ENCODE measurements at regions not wholly inside any gene's neighbourhood (a gene's known extent, or its start where the extent isn't known, plus 50 kb on each side); places are given as distances from the start of the nearest gene placed in this dataset.

DNA sequence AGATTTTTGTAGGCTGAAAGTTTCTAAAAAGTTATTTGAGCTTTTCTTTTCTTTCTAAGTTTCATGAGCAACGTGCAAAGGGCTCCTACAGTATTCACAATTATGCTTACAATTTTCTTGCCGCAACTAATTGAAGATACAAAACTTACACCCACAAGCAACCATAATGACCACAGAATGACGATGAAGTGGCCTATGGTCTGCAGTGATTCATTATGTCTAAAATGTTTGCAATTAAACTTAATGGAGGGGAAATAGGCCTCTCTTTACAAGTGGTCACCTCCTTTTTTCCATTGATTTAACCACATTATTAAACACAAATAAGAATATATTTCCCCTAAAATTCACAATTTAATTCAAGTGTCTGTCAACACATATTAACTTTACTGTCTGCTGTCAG, 732.6 kb upstream of the FLRT2 start:
- H3K27ac ChIP-seq = no peak overlapping the region
- H3K4me3 ChIP-seq = no peak overlapping the region

DNA sequence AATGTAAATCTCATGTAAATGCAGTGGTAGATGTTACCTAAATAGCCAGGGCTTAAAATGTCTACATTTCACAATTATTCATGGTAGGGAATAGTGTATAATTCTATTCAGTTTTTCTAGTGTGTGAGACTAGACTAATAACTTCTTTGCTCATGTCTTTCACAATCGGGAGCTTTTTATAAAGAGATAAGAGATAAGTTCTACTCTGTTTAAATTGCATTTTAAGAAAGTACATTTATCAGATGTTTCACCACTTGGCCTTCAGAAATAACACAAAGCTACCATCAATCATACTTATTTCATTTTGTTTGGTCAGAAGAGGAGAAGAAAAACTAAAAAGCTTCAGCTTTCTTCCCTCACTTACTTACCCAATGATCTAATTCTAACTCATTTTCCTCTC, 725.5 kb upstream of the FLRT2 start:
- Histone ChIP-seq H3K27ac (no peak overlapping the region), H3K4me3 (no peak overlapping the region)

DNA sequence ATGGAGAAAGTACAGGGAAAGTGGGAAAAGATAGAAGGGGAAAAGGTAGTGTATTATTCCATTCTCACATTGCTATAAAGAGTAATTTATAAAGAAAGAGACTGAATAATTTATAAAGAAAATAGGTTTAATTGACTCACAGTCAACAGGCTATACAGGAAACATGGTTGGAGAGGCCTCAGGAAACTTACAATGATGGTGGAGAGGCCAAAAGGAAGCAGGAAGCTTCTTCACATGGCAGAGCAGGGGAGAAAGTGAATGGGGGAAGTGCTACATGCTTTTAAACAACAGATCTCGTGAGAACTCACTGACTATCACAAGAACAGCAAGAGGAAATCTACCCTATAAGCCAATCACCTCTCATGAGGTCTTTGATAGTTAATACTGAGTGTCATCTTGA, 725.0 kb upstream of the FLRT2 start:
- Histone ChIP-seq H3K27ac (no peak overlapping the region), H3K4me3 (no peak overlapping the region)

DNA sequence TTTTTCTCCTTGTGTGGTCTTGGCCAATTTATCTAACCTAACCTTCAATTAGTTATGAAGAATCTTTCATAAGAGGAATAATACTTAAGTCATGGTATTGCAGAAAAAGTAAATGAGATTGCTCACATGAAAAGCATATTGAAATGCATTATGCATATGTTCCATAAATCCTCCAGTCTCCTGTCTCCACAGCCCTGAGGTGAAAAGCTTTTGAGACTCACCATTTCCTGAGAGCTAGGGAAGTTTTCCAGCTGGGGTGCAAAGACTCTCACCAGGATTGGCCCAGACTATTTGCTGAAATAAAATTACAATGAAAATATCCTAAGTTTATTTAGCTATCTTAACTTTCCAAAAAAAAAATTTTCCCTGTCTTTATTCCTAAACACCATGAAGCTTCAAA, 723.8 kb upstream of the FLRT2 start:
- H3K27ac ChIP-seq = no peak overlapping the region
- no peak overlapping the region for H3K4me3 ChIP-seq

DNA sequence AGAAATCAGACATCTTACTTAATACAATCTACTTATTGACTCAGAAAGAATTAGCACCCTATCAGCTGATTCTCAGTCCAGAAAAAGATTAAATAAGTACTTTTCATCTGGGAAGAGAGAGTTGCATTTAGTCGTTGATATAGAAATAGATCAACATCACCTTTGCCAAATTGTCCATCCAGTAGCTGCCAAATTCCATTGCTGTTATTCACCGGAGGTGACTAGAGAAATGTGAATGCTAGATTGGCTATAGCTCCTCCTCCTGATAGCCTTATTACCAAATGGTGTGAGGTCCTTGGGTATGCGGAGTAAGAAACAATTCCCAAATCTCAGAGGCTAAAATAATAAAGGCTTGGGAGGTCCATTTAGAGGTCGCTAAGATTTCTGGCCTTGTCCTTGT, 723.3 kb upstream of the FLRT2 start:
- Histone ChIP-seq H3K4me3 (no peak overlapping the region), H3K27ac (no peak overlapping the region)

DNA sequence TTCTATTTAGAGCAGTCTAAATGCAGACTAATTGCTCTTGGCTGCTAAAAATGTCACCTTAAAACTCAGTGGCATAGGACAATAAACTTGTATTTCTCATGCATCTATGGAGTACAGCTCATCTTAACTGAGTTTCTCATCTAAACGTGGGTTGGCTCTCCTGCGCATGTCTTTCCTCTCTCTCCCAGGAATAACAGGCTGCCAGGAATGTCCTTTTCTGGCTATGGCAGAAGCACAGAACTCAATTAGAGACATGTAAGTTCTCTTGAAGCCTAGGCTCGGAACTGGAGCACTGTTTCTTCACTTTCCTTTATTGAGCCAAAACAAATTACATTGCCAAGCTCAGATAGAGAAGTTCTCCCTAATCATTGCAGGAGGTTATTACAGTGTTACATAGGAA, 722.3 kb upstream of the FLRT2 start:
- no peak overlapping the region for H3K4me3 ChIP-seq
- H3K27ac ChIP-seq = no peak overlapping the region

DNA sequence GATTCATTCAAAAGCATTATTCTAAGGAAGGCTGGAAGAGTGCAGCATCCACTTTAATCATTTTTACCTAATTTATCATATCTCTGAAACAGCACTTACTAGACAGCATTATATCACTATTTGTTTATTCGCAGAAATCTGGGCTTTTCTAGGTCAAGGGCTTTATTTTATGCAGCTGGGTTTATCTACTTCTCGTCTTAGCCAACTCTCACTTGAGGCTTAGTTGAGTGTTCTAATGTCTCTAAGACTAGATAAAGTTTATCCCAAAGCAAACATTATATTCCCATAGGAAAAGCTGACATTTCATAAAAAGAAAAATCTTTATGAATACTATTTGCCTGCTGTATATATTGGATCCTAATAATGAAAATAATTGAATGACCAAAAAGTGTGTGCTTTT, 720.8 kb upstream of the FLRT2 start:
- H3K4me3 ChIP-seq = no peak overlapping the region
- H3K27ac ChIP-seq = no peak overlapping the region

DNA sequence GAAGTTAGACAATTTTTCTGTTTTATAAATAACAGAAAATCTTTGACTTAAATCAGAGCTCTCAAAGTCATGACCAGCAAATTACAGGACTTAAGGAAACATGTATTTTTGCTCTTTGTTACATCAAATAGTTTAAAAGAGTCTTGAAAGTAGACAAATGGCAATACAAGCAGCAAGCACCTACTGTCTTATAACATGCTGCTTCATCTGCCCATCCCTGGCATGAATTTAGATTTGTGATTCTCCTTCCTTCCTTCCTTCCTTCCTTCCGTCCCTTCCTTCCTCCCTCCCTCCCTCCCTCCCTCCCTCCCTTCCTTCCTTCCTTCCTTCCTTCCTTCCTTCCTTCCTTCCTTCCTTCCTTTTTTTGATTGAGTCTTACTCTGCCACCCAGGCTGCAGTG, 715.6 kb upstream of the FLRT2 start:
- Histone ChIP-seq H3K4me3 (no peak overlapping the region), H3K27ac (no peak overlapping the region)

DNA sequence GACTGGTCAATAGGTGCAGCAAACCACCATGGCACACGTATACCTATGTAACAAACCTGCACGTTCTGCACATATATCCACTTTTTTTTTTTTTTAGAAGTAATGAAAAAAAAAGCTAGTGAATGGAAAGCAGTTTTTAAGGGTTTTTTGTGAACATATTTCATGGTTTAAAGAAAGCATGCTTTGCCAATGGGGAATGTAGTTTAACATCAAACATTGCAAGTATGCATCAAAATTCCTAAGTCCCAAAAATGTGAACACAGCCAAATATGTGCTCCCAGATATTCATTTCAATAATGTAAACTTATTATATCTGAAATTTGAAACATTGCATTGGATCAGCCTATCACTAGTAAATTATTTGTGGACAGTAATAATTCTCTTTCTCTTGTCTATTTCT, 710.4 kb upstream of the FLRT2 start:
- H3K4me3 ChIP-seq = no peak overlapping the region
- no peak overlapping the region for H3K27ac ChIP-seq

DNA sequence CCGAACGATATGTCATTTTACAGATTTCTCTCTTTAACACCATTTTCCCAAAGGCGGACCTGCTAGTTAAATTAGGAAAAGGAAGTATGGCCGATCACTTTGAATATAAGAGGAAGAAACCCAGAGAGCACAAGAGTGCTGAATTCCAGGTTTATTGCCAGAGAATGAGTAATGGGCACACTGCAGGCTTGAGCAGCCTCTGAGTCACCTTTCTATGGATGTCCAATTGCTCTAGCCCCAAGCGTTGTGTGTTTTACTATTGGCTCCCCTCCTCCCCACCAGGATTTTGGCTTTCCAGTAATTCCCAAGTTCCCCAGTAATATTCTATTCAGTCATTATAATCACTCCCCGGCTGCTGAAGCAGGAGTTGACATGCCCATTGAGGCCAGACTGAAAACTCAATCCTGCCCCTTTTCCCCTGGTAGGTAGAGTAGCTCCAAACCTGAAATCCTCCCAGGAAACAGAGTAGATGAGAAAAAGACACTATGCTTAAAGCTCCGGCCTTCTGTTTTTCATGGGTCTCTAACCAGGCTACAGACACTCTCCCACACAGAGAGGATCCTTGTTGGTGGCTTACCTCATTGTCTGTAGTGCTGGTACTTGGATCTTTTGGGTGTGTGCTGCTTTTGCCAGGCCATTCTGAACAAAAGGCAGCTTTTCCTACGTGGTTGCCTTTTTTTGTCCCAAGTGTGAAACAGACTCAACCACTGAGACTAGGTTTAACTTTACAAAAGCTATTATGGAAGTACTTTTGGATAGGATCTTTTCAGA, 704.3 kb upstream of the FLRT2 start:
- no peak overlapping the region for H3K27ac ChIP-seq
- no peak overlapping the region for H3K4me3 ChIP-seq

DNA sequence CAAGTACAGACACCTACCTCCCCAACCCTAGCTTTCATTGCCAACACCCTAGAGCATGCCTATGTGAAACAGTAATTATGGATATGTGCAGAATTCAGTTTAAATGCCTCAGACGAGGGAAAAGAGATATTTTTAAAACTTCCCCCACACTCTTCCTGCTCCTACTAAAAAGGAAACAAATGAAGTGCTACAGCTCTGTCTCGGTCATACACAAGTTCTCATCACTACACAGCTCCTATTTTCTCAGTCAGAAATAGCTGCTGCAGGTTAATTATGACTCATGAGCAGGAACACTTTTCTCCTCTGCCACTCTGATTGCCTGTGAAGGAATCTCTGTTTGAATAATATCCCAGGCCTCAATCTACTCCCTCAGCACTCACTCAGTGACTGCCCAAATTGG, 703.6 kb upstream of the FLRT2 start:
- Histone ChIP-seq H3K4me3 (no peak overlapping the region), H3K27ac (no peak overlapping the region)

DNA sequence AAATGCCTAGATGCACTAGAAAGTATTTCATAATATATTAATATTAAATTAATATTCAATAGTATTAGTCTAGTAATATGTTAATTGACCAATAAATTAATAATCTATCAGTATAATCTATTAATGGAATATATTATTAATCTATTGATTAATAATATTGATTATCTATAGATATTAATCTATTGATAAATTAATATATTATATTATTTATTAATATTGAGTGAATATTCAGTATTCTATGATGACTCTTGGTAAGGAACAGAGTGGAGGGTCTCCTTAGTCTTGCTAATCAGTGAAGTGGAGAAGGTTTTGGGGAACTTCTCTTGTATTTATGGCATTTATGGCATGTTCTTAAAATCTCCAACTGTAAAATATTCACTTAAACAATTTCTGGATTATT, 679.3 kb upstream of the FLRT2 start:
- no peak overlapping the region for H3K4me3 ChIP-seq
- no peak overlapping the region for H3K27ac ChIP-seq

DNA sequence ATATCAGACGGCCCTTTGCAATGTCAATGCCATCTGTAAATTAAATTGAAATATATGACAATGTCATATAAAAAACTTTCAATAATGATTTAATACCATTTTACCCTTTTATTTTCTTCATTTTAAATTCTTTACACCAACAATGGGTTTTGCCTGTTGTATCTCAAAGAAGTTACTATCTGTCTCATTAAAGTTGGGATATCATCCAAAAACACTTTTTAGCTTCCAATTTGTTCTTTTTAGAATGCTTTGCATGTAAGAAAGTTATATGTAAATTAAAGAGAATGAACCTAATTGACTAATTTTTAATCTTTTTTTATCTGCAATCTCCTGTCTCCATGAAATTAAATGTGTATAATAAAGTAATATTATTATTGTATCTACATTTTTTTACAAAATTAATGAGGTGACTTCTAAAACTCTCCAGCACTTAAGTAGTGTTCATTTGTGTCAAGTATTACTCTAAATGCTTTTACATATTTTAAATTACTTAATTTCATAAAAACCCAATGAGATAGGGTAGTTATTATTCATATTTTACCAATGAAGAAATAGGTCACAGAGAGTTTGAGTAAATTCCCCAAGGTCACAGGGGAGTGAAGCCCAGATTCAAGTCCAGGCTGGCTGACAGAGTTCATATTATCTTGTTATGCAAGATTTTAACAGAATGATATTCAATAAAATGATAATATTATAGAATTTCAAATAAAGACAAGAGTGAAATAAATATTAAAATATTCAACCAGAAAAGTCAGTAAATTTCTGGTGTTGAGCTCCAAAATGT, 673.0 kb upstream of the FLRT2 start:
- H3K4me3 ChIP-seq = no peak overlapping the region
- no peak overlapping the region for H3K27ac ChIP-seq

DNA sequence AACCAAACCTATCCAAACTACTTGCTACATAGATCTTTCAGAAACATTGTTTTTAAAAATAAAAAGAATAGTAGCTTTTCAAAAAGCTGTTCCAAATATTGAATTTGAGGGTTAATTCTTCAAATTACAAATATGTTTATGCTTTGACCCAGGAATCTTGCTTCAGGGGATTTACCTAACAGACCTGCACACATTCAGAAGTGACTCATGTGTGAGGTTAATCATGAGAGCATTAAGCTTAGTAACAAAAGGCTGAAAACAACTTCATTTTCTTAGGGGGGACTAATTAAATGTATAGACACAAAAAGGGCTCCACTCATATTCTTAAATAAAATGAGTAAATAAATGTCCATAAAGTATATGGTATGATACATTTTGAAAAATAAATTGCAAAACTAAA, 672.4 kb upstream of the FLRT2 start:
- H3K4me3 ChIP-seq = no peak overlapping the region
- H3K27ac ChIP-seq = no peak overlapping the region

DNA sequence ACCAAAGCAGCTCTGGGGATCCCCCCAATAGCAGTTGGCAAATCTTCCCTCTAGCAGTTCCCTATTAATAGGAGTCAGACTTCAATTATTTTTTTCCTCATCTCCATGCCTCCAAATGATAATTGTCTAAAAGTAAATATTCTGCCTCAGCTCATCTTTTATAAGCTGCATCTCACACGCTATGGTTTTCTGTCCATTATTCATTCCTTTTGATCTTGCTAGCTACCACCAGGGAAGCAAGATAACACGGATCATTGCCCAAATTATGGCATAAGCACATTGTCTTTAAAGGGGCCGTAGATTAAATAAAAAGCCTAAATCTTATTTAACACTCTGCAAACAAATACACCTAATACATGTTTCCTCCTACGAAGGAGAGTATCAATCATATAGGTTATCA, 670.8 kb upstream of the FLRT2 start:
- Histone ChIP-seq H3K27ac (no peak overlapping the region), H3K4me3 (no peak overlapping the region)

DNA sequence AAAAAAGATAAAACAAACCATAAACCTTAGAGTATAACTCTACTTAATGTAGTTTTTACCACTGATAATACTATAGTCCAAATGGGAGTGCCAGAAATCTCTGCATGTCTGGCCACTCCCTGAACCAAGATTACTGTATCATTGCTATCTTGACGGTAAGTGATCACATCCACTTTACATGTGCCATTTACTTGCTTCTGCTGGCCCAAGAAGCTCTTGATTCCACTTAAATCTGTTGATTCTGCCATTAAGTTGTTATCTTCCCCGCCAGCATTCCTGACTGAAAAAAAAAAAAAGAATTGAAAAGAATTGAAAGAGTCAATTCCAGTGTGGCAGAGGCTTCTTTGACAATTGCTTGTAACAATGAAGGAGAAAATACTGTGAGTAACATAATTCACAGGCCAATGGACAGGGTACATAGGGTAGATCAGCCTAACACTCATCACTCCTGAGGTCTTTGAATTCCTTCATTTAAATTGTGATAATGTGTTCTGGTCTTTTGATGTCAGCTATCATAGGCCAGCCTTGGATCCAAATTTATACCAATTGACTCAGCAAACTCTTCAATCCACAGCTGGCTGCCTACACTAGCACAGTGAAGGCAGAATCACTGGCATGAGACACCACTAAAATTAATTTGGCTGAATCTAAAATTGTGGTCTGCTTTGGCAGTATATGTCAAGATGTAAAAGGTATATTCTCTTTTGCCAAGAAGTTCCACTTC, 665.2 kb upstream of the FLRT2 start:
- H3K27ac ChIP-seq = no peak overlapping the region

DNA sequence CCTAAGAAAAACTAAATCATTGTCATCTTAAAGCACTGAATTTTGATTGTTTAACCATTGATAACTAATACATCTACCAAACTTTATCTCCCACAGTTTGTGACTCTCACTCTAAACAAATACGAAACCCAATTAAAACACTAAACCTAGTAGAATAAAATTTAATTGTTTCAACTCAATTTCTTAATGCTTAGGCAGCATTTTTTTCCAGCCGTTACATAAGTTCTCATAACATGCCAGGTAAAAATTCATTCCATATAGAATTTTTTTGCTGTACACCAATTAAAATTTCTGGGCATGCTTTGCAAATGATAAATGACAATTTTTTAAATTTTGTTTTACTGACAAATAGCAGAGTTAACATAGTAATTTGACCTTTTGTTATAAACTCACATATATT, 658.2 kb upstream of the FLRT2 start:
- Histone ChIP-seq H3K27ac (no peak overlapping the region), H3K4me3 (no peak overlapping the region)

More for the DNA sequence above, 665.2 kb upstream of the FLRT2 start:
- H3K4me3 ChIP-seq = no peak overlapping the region

DNA sequence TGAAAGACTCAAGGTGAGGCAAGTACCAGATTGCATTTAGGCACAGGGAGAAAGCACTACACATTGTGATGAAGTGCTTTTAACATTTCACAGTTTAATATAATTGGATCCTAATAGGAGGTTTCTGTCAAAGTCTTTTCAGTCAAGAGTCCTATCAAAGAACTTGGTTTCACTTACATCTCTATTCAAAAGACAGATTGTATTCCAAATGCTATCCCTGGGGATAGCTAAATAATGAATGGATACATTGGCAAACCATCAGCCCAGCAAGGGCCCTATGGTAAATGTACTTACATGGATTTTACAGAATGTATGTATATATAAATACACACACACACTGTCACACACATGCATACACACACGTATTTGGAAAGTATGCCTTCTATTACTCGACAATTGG, 655.5 kb upstream of the FLRT2 start:
- no peak overlapping the region for H3K4me3 ChIP-seq
- no peak overlapping the region for H3K27ac ChIP-seq

DNA sequence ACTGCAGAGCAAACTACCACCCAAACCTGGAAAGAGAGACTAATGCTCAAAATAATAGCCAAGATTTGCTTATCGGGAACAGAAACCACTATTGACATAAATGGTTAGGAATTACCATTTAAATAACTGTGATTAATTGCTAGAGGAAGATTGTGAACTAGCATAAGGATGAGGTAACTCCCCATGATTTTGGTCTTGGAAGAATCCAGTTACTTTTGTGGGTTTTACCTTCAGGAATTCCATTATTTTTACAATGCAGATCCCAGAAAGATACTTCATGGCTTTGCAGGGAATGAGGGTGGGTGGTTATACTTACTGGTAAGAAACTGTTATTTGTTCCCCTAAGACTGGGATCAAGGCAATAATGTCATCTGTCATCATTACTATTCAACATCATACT, 652.9 kb upstream of the FLRT2 start:
- Histone ChIP-seq H3K4me3 (no peak overlapping the region), H3K27ac (no peak overlapping the region)

DNA sequence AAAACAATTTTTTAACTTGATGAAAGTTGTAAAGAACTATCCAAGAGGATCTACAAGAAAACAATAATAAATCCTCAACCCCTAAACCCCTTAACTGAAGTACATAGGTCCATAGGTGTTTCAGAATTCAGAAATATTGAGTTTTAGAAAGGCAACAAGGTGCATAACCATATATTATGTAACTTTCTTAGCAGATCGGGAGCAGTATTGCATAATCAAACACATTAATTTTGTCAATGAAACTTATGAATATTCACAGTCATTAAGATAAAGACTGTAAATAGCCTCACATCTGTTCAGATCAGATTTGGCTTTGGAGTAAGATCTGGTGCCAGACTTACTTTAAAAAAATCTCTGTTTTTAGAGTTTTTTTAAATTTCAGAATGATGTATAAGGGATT, 647.1 kb upstream of the FLRT2 start:
- no peak overlapping the region for H3K27ac ChIP-seq
- no peak overlapping the region for H3K4me3 ChIP-seq

DNA sequence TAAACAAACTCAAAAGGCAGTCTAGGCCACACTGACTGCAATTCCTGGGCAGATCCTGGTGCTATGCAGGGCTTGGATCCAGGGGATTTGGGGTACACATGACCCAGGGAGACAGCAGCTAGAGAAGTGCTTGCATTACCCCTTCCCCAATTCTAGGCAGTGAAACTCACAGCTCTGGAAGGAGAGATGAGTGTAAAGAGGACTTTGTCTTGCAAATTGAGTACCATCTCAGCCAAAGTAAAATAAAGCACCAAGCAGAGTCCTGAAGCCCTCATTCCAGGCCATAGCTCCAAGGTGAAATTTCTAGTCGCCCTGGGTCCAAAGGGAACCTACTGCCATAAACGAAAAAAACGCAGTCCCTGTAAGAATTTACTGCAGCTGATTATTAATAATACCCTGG, 644.9 kb upstream of the FLRT2 start:
- H3K4me3 ChIP-seq = no peak overlapping the region
- no peak overlapping the region for H3K27ac ChIP-seq
